Activated T-cell treated with anti-CD3 and anti-CD28 coated beads, Interleukin-2, amount 50 U/mL, for 72 hours (primary cell): ENCODE measurements at regions not wholly inside any gene's neighbourhood (a gene's known extent, or its start where the extent isn't known, plus 50 kb on each side); places are given as distances from the start of the nearest gene placed in this dataset.

Experiments used
- ATAC-seq, 2 donors: fragments of 150-1000 bp; cut with Tn5 transposase; replicated peaks in 1 of 2; 2 replicates each; pipeline ENCODE4 v1.10.0; 2021; ENCODE audit warnings: moderate library complexity in 2 of 2, mild to moderate bottlenecking in 1 of 2
- DNase-seq, 2 donors: peaks; one replicate each; pipeline ENCODE4 v3.0.0; 2021 to 2022; ENCODE audit warnings: mixed read lengths in 1 of 2
- H3K27ac Mint-ChIP-seq: one replicate; pipeline ENCODE4 v1.8.0; 2022; ENCODE audit warnings: mild to moderate bottlenecking, moderate library complexity, mixed read lengths
- H3K27me3 Mint-ChIP-seq: one replicate; pipeline ENCODE4 v1.8.0; 2022; ENCODE audit warnings: low read depth, mixed read lengths
- H3K36me3 Mint-ChIP-seq, 2 donors: one replicate each; pipeline ENCODE4 v1.8.0; 2022; ENCODE audit warnings: mixed read lengths in 2 of 2, mild to moderate bottlenecking in 1 of 2; ENCODE audit not compliant: insufficient read depth in 2 of 2
- H3K4me1 Mint-ChIP-seq: one replicate; pipeline ENCODE4 v1.8.0; 2022; ENCODE audit warnings: low read depth, mixed read lengths
- H3K4me3 Mint-ChIP-seq, 2 donors: one replicate each; pipeline ENCODE4 v1.8.0; 2022; ENCODE audit warnings: mild to moderate bottlenecking in 2 of 2, mixed read lengths in 2 of 2, moderate library complexity in 2 of 2
- H3K9me3 Mint-ChIP-seq, 2 donors: one replicate each; pipeline ENCODE4 v1.8.0; 2022; ENCODE audit warnings: mixed read lengths in 2 of 2

GRCh38 chr20:4299773-4300172, 50.7 kb upstream of the ADRA1D start:
- no peak for ATAC-seq
- peaks cover 0 to 2% of the 10 kb centered on the region in 2 donors for H3K9me3 Mint-ChIP-seq
- H3K4me3 Mint-ChIP-seq = no peak overlapping the region
- DNase-seq = no peak
- peaks cover 35% of the 10 kb centered on the region for H3K27me3 Mint-ChIP-seq
- no peaks in the 10 kb centered on the region for H3K36me3 Mint-ChIP-seq
- no peak overlapping the region for H3K27ac Mint-ChIP-seq
- H3K4me1 Mint-ChIP-seq = no peaks in the 10 kb centered on the region

GRCh38 chr20:4299216-4299615, 50.1 kb upstream of the ADRA1D start:
- H3K27ac Mint-ChIP-seq = no peak overlapping the region
- H3K4me3 Mint-ChIP-seq = no peak overlapping the region
- H3K36me3 Mint-ChIP-seq = no peaks in the 10 kb centered on the region
- ATAC-seq (no peak), DNase-seq (no peak)
- H3K4me1 Mint-ChIP-seq = no peaks in the 10 kb centered on the region
- peaks cover 35% of the 10 kb centered on the region for H3K27me3 Mint-ChIP-seq
- peaks cover 0 to 2% of the 10 kb centered on the region in 2 donors for H3K9me3 Mint-ChIP-seq
